ENCODE measurements at regions not wholly inside any gene's neighbourhood (a gene's known extent, or its start where the extent isn't known, plus 50 kb on each side); places are given as distances from the start of the nearest gene placed in this dataset.
"Not testable (repeated sequence)": the region's sequence is repeated elsewhere in the genome, so short reads cannot be mapped to it uniquely, and the experiment has no call there.

DNA sequence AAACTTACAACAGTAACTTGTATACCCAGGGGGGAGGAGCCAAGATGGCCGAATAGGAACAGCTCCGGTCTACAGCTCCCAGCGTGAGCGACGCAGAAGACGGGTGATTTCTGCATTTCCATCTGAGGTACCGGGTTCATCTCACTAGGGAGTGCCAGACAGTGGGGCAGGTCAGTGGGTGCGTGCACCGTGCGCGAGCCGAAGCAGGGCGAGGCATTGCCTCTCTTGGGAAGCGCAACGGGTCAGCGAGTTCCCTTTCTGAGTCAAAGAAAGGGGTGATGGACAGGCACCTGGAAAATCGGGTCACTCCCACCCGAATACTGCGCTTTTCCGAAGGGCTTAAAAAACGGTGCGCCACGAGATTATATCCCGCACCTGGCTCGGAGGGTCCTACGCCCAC is 278.8 kb downstream of the FAM47B start:
- DNase-seq (ENCODE audit: low spot score): not testable (repeated sequence)

DNA sequence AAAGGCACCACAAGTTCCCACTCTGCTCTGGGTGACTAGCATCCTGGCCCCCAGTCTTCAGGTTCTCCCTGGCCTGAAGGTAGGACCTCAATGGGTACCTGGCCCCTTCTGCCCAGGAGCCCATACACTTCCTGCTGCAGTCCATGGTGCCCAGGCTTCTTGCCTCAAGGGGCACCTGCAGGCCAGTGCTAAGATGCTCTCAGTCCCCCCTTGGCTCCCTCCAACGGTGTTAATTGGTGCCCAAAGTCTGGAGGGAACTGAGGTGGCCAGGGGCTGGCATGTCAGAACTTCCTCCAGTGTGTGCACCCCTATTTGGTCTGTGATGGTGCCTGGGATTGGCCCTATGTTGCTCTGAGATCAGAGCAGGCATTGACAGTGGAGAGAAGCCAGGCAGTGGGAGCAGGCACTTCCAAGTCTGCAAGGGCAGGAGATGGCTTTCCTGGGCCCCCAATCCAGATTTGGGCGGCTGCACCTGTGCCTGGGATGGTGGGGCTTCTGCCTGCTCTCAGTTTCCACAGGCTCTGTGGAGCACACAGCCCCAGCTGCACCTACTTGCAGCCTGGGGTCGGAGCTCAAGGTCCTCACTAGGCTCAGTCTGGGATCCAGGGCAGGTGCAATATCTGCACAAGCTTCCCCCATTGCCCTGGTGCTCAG is 301.6 kb downstream of the FAM47B start:
- DNase-seq (ENCODE audit: low spot score): no peak

DNA sequence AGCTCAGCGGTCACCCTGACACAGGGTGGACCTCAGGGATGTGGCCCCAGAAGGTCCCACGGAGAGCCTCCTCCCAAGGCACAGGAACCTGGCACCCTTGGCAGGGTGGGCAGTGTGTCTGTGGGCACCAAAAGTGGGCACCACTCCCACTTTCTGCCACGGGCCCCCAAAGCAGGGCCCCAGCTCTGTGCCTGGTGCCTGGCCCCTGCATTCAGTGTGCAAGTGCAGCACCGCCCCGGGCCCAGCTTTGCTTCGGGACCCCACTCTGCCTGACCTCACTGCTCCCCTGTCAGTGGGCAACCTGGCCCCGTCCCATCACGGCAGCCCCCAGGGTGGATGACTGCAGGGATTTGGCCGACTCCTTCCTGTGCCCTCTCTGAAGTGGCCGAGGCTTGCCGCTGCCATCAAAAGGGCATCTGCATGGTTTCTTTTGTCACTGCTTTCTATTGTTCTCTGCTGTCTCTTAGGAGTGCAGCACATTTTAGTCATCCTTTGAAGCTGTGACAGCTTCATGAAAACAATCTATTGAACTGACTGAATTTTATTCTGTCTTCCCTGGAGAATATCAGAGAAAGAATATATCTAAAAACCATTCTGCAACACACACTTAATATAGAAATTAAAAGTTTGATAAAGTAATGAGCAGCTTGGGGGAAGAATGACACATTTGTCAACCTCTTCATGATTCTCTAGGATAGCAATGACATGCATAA is 302.4 kb downstream of the FAM47B start:
- no peak for DNase-seq (ENCODE audit: low spot score)

DNA sequence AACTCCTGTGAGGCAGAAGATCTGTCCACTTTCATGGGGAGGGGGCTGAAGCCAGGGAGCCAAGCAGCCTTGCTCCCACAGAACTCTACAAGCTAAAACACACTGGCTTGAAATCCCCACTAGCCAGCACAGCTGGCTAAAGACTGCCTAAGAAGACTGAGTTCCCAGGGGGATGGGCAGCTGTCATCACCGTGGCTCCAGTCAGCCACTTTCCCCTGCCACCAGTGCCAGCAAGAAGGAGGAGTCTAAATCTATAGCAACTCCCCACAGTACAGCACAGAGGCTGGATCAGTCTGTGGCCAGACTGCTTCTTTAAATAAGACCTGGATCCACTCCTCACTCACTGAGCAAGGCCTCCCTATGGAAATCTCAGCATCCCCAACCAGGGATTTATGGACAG is 308.6 kb downstream of the FAM47B start:
- no peak for DNase-seq (ENCODE audit: low spot score)

DNA sequence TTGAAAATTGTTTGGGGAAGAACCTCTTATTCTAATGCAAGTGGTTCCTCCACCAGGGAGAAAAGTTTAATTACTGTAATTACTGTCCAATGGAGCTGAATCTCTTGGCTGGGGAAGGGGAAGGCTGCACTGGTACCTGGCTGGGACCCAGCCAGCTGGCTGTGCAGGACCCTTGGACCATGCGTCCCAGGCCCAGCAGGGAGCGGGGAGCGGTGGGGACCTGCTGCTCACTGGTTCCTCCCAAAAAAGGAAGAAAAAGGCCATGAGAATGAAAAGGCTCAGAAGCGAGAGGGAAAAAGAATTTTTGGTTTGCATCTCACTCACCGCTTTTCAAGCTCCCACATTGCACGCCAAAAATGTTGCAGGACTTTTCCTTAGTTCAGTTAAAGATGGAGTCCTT is 333.5 kb downstream of the FAM47B start:
- DNase-seq (ENCODE audit: low spot score): no peak

DNA sequence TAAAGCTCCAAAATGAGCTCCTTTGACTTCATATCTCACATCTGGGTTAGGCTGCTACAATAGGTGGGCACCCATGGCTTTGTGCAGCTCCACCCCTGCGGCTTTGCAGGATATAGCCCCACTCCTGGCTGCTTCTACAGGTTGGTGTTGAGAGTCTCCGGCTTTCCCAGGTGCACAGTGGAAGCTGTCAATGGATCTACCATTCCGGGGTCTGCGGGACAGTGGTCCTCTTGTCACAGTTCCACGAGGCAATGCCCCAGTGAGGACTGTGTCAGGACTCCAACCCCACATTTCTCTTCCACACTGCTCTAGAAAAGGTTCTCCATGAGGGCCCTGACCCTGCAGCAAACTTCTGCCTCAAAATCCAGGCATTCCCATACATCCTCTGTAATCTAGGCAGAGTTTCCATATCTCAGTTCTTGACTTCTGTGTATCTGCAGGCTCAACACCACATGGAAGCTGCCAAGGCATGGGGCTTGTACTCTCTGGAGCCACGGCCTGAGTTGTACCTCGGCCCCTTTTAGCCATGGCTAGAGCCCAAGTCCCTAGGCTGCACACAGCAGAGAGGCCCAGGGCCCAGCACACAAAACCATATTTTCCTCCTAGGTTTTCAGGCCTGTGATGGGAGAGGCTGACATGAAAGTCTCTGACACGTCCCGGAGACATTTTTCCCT is 342.8 kb downstream of the FAM47B start:
- DNase-seq (ENCODE audit: low spot score): no peak

DNA sequence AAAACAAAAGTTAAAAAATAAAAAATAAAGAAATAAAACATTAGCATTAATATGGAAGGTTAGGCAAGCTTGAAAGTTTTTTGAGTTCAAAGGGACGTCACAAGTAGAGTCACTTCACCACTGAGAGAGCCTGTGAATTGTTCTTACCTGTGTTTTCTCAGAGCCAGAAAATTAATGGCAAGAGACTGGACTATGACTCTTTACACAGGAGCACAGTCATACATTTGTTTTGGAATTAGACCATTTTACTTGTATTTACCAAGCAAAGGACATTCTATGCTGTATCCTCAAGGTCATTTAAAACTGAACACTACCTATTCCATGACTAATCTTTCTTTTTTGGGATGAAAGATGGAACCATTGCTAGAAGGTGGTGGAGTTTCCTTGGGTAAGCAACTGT is 346.1 kb downstream of the FAM47B start:
- DNase-seq (ENCODE audit: low spot score): no peak

DNA sequence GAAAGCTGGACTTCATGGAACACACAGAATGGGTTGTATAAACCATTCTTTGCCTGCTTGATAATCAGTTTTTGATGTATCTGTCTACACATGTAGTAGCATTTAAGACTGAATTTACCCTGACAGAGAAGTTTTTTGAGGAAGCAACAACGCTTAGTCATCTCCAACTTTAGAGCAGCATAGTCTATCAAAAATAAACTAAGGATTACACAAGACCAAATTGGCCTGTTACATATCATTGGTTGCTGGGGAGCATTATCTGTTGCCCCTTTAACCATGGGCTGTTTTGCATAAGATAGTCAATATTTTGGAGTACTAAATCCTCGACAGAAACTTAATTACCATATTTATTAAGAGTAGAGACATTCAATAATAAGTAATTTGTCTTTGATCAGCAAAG is 347.4 kb downstream of the FAM47B start:
- DNase-seq (ENCODE audit: low spot score): no peak

DNA sequence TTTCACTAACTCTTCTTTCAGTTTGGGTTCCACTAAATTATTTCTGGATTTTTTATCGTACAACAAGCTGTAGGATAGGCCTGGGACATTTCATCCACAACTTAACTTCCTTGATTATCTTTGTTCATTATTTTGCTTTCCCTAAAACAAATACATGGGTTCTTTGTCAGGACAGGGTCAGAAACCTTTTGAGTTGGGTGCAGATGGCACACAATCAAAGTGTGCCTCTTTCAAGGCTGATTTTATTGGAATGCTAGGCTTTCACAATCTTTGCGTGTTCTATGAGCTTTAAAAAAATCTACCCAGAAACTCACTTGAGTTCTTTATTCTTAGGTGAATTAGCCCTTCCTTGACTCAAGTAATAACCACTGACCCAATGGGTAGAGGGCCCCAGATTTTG is 348.4 kb downstream of the FAM47B start:
- DNase-seq (ENCODE audit: low spot score): no peak

DNA sequence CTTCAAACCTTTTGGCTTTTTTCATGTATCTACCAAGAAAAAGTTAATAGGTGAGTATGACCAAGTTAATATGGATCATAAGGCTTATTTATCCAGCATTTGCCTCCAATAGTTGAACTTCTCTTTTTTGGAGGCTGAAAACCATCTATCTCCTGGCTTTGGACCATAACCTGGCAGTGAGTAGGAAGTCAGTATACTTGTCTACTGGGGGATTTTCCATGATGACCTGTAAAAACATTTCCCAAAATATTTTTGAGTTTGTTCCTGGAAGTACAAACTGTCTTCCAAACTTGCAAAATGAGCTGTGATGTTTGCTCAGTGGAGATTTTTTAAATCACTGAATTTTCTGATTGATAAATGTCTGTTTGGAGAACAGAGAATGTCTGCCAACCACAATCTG is 349.9 kb downstream of the FAM47B start:
- DNase-seq (ENCODE audit: low spot score): no peak

DNA sequence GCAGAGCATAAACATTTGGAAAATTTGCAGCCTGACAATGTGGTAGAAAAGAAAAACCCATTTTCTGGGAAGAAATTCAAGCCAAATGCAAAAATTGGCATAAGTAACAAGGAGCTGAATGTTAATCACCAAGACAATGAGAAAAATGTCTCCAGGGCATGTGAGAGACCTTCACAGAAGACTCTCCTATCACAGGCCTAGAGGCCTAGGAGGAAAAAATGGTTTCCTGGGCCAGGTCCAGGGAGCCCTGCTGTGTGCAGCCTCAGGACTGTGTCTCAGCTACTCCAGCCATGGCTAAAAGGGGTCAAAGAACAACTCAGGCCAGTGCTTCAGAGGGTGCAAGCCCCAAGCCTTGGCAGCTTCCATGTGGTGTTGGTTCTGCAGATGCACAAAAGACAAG is 362.4 kb downstream of the FAM47B start:
- DNase-seq (ENCODE audit: low spot score): not testable (repeated sequence)

DNA sequence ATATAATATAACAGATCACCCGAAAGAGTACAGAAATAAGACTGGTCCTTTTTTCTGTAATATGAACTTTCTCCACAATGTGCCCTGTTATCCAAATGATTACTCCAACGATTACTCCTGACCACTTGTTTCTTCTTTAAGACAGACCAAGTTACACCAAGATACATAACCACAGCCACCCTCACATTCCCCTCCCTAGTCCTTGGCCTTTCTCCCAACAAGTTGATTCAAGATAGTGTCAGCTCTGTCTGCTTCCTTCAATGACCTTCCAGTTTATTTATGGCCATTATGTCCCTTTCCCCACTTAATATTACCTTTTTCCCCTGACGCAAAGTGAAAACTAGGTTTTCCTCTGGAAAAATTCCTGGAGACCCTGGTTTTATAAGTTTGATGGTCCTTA is 397.2 kb downstream of the FAM47B start:
- no peak for DNase-seq (ENCODE audit: low spot score)

DNA sequence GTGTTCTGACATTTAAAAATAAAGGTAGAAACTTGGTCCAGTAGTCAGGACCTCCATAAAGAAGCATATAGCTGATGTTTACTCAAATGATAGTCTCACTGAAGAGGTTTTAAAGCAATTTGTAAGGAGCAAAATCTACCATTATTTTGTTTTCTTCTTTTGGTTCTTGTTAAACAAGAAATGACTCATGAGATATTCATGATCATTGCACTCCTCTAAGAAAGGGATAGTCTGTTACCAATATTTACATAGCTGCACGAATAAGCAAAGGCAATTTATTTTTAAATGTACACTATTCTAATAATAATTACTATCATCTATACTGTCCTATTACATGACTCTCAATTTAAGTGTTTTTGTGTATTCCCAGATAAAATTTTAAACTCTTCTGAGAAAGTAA is 397.9 kb downstream of the FAM47B start:
- no peak for DNase-seq (ENCODE audit: low spot score)

DNA sequence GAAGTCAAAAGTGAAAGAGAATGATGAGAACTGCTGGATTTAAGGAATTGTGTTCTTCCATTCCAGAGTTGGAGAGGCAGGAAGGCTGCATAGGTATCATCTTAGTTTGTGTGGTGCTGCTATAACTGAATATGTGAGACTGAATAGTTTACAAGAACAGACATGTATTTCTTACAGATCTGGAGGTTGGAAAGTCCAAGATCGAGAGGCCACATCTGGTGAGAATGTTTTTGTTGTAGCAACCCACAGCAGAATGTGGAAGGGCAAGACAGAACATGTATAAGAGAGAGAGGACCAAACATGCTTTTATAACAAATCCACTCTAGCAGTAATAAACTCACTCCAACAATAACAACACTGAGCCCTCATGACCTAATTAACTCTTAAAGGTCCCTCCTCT is 408.6 kb downstream of the FAM47B start:
- DNase-seq (ENCODE audit: low spot score): no peak

DNA sequence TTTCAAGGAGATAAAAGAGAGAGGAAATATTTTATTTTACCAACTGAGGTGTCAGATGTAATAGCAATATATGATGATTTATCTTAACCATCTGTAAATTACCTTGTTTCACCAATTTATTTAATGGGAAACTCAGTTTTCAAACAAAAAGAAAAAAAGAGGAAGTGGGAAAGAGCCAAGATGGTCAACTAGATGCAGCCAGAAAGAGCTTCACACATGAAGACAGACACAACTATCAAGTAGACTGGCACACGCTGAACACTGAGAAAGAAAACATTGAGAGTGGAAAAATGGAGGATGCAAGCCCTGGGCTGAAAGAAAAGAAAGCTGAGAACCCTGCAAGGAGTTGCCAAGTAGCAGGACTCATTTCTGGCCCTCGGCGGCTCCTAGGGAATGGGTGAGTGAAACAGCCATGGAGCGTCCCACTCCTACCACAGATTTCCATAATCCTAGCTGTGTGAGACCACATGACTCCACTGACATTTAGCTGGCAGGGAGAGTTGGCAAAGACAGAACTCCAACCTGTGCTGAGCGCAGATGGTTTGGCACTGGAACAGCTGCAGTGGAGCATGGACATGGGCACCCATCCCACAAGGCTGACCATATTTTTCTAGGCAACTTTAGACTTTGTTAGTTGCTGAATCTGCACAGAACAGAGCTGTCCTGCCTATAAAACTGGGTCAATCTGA is 409.3 kb downstream of the FAM47B start:
- DNase-seq (ENCODE audit: low spot score): no peak

DNA sequence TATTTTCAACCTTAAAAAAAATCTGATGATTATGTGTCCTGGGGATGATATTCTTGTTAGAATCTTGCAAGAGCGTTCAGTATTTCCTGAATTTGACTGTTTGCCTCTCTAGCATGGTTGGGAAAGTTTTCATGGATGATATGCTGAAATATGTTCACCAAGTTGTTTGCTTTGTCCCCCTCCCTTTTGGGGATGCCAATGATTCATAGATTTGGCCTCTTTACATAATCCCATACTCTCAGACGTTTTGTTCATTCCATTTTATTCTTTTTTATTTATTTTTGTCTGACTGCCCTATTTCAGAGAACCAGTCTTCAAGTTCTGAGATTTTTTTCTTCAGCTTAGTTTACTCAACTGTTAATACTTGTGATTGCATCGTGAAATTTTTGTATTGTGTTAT is 415.1 kb downstream of the FAM47B start:
- DNase-seq (ENCODE audit: low spot score): no peak

DNA sequence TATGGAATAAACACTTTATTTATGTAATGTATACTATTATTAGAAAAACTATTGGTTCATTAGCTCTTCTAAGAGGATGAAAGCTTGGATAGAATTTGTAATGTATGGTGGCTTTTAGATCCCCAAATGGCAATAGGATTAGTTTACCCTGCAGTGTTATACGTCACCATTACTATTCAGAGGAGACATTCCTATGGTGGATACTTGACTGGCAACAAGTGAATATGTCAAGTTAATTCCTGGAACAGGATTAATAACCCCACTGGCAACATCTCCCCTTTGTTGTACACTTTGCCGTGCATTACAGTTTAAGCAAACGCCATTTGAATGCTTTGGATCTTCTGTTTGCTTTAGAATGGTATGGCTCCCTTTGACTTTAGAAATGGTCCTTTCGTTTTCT is 420.3 kb downstream of the FAM47B start:
- no peak for DNase-seq (ENCODE audit: low spot score)

DNA sequence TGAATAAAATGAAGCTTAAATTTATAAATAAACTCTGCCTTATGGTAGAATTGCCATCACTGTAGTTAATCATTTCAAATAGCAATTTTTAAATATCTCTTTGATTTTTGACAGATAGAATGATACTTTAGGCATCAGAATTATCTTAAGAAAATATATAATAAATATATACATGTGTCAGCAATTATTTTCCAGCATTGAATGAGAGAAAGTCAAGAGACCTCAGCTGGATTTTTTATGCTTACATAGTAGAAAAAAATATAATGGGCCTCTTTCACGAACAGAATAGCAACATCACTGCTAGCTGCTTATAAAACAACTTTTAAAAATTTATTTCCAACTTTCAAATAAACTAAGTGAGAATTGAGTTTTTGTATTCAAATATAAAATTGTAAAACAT is 424.0 kb upstream of the MAGEB16 start:
- DNase-seq (ENCODE audit: low spot score): no peak

DNA sequence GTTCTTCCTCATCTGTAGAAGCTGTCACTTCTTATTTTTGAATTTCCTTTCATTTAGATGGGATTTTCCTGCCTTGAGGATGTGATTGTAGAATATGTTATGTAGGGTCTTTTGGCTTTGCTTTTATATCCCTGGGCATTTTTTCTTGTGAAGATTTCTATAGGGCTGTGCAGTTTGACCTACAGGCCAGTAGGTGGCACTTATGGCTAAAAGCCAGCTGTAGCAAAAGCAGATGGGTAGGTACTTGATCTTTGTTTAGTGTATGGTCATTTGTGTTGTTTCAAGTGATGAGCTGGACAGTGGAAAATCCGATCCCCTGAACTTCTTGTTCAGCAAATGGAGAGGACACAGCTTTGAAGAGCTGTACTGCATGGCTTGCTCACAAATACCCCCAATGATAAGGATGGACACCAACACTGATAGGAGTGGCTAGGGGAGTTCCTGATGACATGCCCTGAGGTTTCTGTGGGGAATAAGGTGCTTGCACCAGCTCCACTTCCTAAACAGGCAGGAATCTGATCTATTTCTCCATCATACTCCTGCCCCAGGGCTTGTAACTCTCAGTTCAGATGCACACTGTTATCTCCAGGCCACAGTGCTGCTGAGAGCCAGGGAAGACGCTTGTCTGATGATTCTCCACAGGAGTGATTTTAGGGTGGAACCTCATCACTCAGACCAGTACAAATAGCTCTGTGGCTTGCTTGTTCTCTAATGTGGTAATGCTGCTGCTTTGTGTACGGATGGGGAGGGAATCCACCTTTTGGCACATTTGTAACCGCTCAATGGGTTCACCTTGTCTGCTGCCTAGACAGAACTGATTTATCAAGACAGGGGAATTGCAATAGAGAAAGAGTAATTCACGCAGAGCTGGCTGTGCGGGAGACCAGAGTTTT is 417.1 kb upstream of the MAGEB16 start:
- DNase-seq (ENCODE audit: low spot score): no peak

DNA sequence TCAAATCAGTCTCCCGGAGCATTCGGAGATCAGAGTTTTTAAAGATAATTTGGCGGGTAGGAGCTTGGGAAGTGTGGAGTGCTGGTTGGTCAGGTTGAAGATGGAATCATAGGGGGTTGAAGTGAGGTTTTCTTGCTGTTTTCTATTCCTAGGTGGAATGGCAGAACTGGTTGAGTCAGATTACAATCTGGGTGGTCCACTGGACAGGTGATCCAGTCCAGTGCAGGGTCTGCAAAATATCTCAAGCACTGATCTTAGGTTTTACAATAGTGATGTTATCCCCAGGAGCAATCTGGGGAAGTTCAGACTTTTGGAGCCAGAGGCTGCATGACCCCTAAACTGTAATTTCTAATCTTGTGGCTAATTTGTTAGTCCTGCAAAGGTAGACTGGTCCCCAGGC is 416.4 kb upstream of the MAGEB16 start:
- DNase-seq (ENCODE audit: low spot score): not testable (repeated sequence)

DNA sequence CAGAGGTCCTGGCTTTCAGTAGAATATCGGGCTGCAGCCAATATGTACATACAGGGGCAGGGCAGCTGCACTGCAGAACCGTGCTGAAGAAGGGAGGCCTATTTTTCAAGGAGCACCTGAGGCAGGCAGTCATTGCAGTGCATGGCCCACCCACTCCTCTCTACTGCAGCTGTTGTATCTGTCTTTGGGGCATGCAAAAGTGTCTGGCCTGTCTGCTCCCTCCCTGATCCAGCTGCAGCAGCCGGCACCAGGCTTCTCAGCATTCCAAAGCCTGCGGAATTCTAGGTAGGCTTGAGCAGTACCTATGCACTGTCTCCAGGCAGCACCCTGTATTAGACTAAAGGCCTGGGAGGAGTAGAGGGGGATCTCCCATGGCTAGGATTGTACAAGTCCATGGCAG is 415.2 kb upstream of the MAGEB16 start:
- DNase-seq (ENCODE audit: low spot score): no peak

Data from mesenteric fat pad (tissue), 1 donor.